Osteoblast (primary cell): ENCODE measurements at regions not wholly inside any gene's neighbourhood (a gene's known extent, or its start where the extent isn't known, plus 50 kb on each side); places are given as distances from the start of the nearest gene placed in this dataset.
"Not testable (repeated sequence)": the region's sequence is repeated elsewhere in the genome, so short reads cannot be mapped to it uniquely, and the experiment has no call there.

Source experiments
- DNase-seq: peaks from one replicate; pipeline ENCODE4 v3.0.0; 2011; ENCODE audit warnings: low spot score, mixed read lengths; ENCODE audit not compliant: insufficient read length; ENCODE audit errors: missing footprints
- H2AFZ ChIP-seq: 2 replicates; pipeline ENCODE4 v1.6.0; 2011; ENCODE audit warnings: mild to moderate bottlenecking, low read length
- H3K27ac ChIP-seq: 2 replicates; pipeline ENCODE4 v1.5.1; 2011; ENCODE audit warnings: mild to moderate bottlenecking, low read depth, low read length, moderate library complexity
- H3K27me3 ChIP-seq: 2 replicates; pipeline ENCODE4 v1.6.0; 2012; ENCODE audit warnings: mild to moderate bottlenecking, control low read depth, inconsistent platforms, low read length, moderate library complexity; ENCODE audit not compliant: insufficient read depth
- H3K36me3 ChIP-seq: 2 replicates; pipeline ENCODE4 v1.5.1; 2011; ENCODE audit warnings: mild to moderate bottlenecking, low read length, control low read depth, moderate library complexity; ENCODE audit not compliant: insufficient read depth
- H3K4me1 ChIP-seq: 2 replicates; pipeline ENCODE4 v1.5.1; 2011; ENCODE audit warnings: mild to moderate bottlenecking, low read length, control low read depth, moderate library complexity; ENCODE audit not compliant: insufficient read depth
- H3K4me2 ChIP-seq: 2 replicates; pipeline ENCODE4 v1.6.0; 2011; ENCODE audit warnings: mild to moderate bottlenecking, low read length; ENCODE audit not compliant: insufficient read depth
- H3K4me3 ChIP-seq: fragments of 200-600 bp; sonication (generic); 3 replicates; pipeline ENCODE4 v1.5.1; 2012; ENCODE audit warnings: mild to moderate bottlenecking, low read length, inconsistent platforms; ENCODE audit not compliant: insufficient read depth
- H3K79me2 ChIP-seq: 2 replicates; pipeline ENCODE4 v1.6.0; 2012; ENCODE audit warnings: mild to moderate bottlenecking, low read length, control low read depth, inconsistent platforms; ENCODE audit not compliant: insufficient read depth
- H3K9me3 ChIP-seq: 2 replicates; pipeline ENCODE4 v1.5.1; 2011; ENCODE audit warnings: low read depth, low read length, control low read depth
- H4K20me1 ChIP-seq: 2 replicates; pipeline ENCODE4 v1.6.0; 2012; ENCODE audit warnings: mild to moderate bottlenecking, low read length, control low read depth; ENCODE audit not compliant: insufficient read depth
- TF ChIP-seq, protein P1 (sequence below): IDR thresholded peaks from 2 replicates; pipeline ENCODE4 v1.5.1; 2011; ENCODE audit warnings: mild to moderate bottlenecking, low read depth, low read length, moderate library complexity; ENCODE audit errors: extremely low read depth

DNA sequence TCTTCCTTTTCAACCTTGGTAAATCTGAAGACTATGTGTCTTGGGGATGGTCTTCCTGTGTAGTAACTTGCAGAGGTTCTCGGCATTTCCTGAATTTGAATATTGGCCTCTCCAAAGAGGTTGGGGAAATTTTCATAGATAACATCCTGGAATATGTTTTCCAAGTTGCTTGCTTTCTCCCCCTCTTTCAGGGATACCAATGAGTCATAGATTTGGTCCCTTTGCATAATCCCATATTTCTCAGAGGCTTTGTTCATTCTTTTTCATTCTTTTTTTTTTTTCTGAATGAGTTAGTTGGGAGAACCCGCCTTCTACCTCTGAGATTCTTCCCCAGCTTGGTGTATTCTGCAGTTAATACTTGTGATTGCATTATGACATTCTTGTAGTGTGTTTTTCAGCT is 549.2 kb upstream of the AMOT start:
- Histone ChIP-seq H3K9me3 (no peaks in the 10 kb centered on the region), H3K27ac (no peak overlapping the region), H3K36me3 (no peaks in the 10 kb centered on the region), H2AFZ (no peak overlapping the region), H3K4me3 (no peak overlapping the region), H3K4me2 (no peak overlapping the region), H3K27me3 (no peaks in the 10 kb centered on the region), H3K4me1 (no peaks in the 10 kb centered on the region), H4K20me1 (no peaks in the 10 kb centered on the region), H3K79me2 (no peaks in the 10 kb centered on the region)
- no peak for DNase-seq
- TF ChIP-seq, protein P1, sequence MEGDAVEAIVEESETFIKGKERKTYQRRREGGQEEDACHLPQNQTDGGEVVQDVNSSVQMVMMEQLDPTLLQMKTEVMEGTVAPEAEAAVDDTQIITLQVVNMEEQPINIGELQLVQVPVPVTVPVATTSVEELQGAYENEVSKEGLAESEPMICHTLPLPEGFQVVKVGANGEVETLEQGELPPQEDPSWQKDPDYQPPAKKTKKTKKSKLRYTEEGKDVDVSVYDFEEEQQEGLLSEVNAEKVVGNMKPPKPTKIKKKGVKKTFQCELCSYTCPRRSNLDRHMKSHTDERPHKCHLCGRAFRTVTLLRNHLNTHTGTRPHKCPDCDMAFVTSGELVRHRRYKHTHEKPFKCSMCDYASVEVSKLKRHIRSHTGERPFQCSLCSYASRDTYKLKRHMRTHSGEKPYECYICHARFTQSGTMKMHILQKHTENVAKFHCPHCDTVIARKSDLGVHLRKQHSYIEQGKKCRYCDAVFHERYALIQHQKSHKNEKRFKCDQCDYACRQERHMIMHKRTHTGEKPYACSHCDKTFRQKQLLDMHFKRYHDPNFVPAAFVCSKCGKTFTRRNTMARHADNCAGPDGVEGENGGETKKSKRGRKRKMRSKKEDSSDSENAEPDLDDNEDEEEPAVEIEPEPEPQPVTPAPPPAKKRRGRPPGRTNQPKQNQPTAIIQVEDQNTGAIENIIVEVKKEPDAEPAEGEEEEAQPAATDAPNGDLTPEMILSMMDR, result no peak

DNA sequence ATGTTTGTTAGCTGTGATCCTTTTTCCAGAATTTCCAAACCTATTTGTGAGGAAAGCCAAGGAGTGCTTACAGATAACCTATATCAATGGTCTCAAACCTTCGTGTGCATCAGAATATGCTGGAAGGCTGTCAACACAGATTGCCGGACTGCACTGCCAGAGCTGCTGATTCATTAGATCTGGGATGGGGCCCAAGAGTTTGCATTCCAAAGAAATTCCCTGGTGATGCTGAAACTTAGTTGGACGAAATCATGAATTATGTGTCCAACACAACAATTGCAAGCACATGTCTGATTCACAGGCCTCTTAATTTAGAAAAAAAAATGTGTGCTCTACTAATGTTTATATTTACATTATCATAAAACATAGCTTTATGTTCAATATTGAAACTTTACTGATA is 544.0 kb upstream of the AMOT start:
- no peak overlapping the region for H3K4me2 ChIP-seq
- H3K36me3 ChIP-seq, result no peaks in the 10 kb centered on the region
- no peaks in the 10 kb centered on the region for H3K9me3 ChIP-seq
- no peaks in the 10 kb centered on the region for H4K20me1 ChIP-seq
- no peaks in the 10 kb centered on the region for H3K79me2 ChIP-seq
- TF ChIP-seq, protein P1, result no peak
- no peak overlapping the region for H3K27ac ChIP-seq
- no peak overlapping the region for H2AFZ ChIP-seq
- no peaks in the 10 kb centered on the region for H3K27me3 ChIP-seq
- no peaks in the 10 kb centered on the region for H3K4me1 ChIP-seq
- H3K4me3 ChIP-seq, result no peak overlapping the region
- DNase-seq, result peak; percentile 56

DNA sequence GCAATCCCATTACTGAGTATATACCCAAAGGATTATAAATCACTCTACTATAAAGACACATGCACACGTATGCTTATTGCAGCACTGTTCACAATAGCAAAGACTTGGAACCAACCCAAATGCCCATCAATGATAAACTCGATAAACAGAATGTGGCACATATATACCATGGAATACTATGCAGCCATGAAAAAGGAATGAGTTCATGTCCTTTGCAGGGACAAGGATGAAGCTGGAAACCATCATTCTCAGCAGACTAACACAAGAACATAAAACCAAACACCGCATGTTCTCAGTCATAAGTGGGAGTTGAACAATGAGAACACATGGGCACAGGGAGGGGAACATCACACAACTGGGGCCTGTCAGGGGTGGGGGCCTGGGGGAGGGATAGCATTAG is 532.8 kb upstream of the AMOT start:
- H3K4me2 ChIP-seq, H3K9me3 ChIP-seq, H2AFZ ChIP-seq, H3K27ac ChIP-seq, H4K20me1 ChIP-seq, H3K4me3 ChIP-seq, DNase-seq, H3K79me2 ChIP-seq, H3K36me3 ChIP-seq, H3K4me1 ChIP-seq, H3K27me3 ChIP-seq: not testable (repeated sequence)

DNA sequence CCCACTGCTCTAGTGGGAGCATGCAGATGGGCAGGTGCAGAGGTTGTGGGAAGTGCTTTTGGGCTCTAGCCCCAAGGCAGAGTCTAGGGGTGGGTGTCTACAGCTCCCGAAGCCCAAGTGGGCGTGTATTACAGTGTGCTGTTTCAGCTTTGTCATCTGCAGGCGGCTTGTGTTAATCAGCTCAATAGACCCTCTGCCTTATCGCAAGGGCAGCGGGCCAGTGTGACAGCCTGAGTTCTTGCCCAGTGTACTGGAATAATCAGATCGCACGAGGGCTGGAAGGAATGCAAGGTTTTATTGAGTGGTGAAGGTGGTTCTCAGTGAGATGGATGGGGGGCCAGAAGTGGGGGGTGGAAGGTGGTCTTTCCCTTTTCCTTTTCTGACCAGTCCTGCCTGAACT is 529.4 kb upstream of the AMOT start:
- TF ChIP-seq, protein P1, result no peak
- Histone ChIP-seq H3K4me3 (no peak overlapping the region), H3K9me3 (no peaks in the 10 kb centered on the region), H3K36me3 (no peaks in the 10 kb centered on the region), H3K79me2 (no peaks in the 10 kb centered on the region), H3K27me3 (no peaks in the 10 kb centered on the region), H3K4me2 (no peak overlapping the region), H3K4me1 (no peaks in the 10 kb centered on the region), H4K20me1 (no peaks in the 10 kb centered on the region), H2AFZ (no peak overlapping the region), H3K27ac (no peak overlapping the region)
- no peak for DNase-seq

DNA sequence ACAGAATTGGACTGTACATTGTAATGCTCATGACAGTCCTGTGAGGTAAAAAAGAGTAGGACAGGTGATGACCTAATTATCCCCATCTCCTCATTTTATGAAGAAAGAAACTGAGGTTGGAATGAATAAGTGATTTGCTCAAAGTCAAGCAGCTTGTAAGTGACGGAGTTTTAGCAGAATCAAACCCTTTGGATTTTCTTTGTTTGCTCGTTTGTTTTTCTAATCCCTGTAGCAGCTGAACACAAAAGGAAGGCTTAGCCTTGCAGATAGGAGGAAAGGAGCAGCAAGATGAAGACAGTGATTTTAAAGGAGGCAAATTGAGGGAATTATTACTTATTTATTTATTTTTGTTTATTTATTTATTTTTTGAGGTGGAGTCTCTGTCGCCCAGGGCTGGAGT is 528.4 kb upstream of the AMOT start:
- TF ChIP-seq, protein P1, result no peak

More for the DNA sequence above, 528.4 kb upstream of the AMOT start:
- no peaks in the 10 kb centered on the region for H3K27me3 ChIP-seq
- no peak overlapping the region for H2AFZ ChIP-seq
- no peak overlapping the region for H3K4me2 ChIP-seq
- H4K20me1 ChIP-seq, result no peaks in the 10 kb centered on the region
- H3K79me2 ChIP-seq, result no peaks in the 10 kb centered on the region
- H3K9me3 ChIP-seq, result no peaks in the 10 kb centered on the region
- no peak for DNase-seq
- H3K4me3 ChIP-seq, result no peak overlapping the region
- no peaks in the 10 kb centered on the region for H3K36me3 ChIP-seq
- no peak overlapping the region for H3K27ac ChIP-seq
- H3K4me1 ChIP-seq, result no peaks in the 10 kb centered on the region
